Activated CD8-positive, alpha-beta T cell treated with anti-CD3 and anti-CD28 coated beads for 36 hours (primary cell): ENCODE measurements at regions not wholly inside any gene's neighbourhood (a gene's known extent, or its start where the extent isn't known, plus 50 kb on each side); places are given as distances from the start of the nearest gene placed in this dataset.

Source experiments
- ATAC-seq: fragments of 200-7000 bp; cut with Tn5 transposase; one replicate; pipeline ENCODE4 v1.10.0; 2021; ENCODE audit warnings: mild to moderate bottlenecking, moderate library complexity
- CTCF ChIA-PET: fragments of 350-600 bp; sonication (Branson Sonifier 250); formaldehyde crosslinking; loops from one replicate; lab custom pipeline; 2021; ENCODE audit warnings: antibody characterized with exemption; lab: Charles Lee
- POLR2A ChIA-PET: fragments of 350-600 bp; sonication (Branson Sonifier 250); formaldehyde crosslinking; loops from one replicate; lab custom pipeline; 2021; ENCODE audit warnings: antibody characterized with exemption; lab: Charles Lee
- DNase-seq: peaks from one replicate; pipeline ENCODE4 v3.0.0-alpha.2; 2020
- H3K27ac Mint-ChIP-seq: one replicate; pipeline ENCODE4 v1.8.0; 2021; ENCODE audit warnings: mild to moderate bottlenecking, mixed read lengths
- H3K27me3 Mint-ChIP-seq: one replicate; pipeline ENCODE4 v1.8.0; 2021; ENCODE audit warnings: mixed read lengths
- H3K36me3 Mint-ChIP-seq: one replicate; pipeline ENCODE4 v1.8.0; 2021; ENCODE audit warnings: low read depth, mixed read lengths
- H3K4me1 Mint-ChIP-seq: one replicate; pipeline ENCODE4 v1.8.0; 2021; ENCODE audit warnings: low read depth, mixed read lengths
- H3K4me3 Mint-ChIP-seq: one replicate; pipeline ENCODE4 v1.8.0; 2021; ENCODE audit warnings: mild to moderate bottlenecking, moderate library complexity, mixed read lengths
- H3K9me3 Mint-ChIP-seq: one replicate; pipeline ENCODE4 v1.8.0; 2021; ENCODE audit warnings: mixed read lengths
- intact Hi-C: fragments of 100-400 bp; cut with micrococcal nuclease; formaldehyde crosslinking; loops from one replicate; pipeline ENCODE4 v1.10.0; 2022
- TF ChIP-seq, protein P1 (sequence below): fragments of 200-600 bp; IDR thresholded peaks from one replicate; pipeline ENCODE4 v1.8.0; 2022; ENCODE audit warnings: antibody characterized with exemption, mild to moderate bottlenecking

DNA sequence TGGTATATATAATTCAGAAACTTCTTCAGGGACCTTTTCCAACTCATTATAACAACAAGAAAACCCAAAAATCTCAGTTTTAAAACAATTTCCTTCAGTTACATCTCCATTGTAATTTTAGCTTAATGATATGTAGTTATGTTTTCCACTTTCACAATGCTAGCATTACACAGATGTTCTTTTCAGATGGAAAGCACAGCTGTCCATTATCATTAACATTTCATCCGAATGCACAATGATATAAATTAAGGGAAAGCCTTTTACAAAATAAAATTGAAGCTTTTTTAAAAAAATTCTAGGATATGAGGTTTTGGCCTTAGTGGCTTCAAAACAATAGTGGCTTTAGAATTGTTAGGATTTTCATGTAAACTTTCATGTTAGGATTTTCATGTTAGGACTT, 389.2 kb downstream of the ADAM29 start:
- intact Hi-C loops: no loop called here
- Mint-ChIP-seq H3K27ac (no peak overlapping the region), H3K27me3 (no peaks in the 10 kb centered on the region), H3K36me3 (no peaks in the 10 kb centered on the region), H3K9me3 (no peaks in the 10 kb centered on the region), H3K4me3 (no peak overlapping the region), H3K4me1 (no peaks in the 10 kb centered on the region)
- ATAC-seq (no peak), DNase-seq (no peak)
- TF ChIP-seq, protein P1, sequence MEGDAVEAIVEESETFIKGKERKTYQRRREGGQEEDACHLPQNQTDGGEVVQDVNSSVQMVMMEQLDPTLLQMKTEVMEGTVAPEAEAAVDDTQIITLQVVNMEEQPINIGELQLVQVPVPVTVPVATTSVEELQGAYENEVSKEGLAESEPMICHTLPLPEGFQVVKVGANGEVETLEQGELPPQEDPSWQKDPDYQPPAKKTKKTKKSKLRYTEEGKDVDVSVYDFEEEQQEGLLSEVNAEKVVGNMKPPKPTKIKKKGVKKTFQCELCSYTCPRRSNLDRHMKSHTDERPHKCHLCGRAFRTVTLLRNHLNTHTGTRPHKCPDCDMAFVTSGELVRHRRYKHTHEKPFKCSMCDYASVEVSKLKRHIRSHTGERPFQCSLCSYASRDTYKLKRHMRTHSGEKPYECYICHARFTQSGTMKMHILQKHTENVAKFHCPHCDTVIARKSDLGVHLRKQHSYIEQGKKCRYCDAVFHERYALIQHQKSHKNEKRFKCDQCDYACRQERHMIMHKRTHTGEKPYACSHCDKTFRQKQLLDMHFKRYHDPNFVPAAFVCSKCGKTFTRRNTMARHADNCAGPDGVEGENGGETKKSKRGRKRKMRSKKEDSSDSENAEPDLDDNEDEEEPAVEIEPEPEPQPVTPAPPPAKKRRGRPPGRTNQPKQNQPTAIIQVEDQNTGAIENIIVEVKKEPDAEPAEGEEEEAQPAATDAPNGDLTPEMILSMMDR: no peak
- ChIA-PET POLR2A (no interaction called here), CTCF (no interaction called here)

DNA sequence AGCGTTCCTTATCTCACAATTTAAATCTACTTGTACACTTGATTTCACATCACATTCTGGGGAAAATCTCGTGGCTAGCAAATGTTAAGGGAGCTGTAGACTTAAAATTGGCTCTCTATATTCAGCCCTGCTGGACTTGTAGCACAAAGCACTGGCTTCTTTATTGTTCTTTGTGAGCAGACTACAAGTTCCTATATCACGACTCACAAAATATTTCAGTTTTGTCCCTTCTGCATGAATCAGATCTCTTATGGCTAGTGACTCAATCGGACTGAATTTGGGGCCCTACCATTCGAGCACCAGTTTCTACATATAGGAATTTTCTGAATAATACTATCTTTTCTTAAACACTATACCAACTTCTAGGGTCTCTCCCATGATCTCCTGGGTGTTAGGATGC, 390.1 kb downstream of the ADAM29 start:
- POLR2A ChIA-PET: no interaction called here
- intact Hi-C loops: no loop called here
- H3K27ac Mint-ChIP-seq: no peak overlapping the region
- no peak for ATAC-seq
- H3K9me3 Mint-ChIP-seq: no peaks in the 10 kb centered on the region
- no peak for DNase-seq
- H3K27me3 Mint-ChIP-seq: no peaks in the 10 kb centered on the region
- H3K4me3 Mint-ChIP-seq: no peak overlapping the region
- TF ChIP-seq, protein P1: no peak
- no peaks in the 10 kb centered on the region for H3K36me3 Mint-ChIP-seq
- H3K4me1 Mint-ChIP-seq: no peaks in the 10 kb centered on the region
- CTCF ChIA-PET: no interaction called here

DNA sequence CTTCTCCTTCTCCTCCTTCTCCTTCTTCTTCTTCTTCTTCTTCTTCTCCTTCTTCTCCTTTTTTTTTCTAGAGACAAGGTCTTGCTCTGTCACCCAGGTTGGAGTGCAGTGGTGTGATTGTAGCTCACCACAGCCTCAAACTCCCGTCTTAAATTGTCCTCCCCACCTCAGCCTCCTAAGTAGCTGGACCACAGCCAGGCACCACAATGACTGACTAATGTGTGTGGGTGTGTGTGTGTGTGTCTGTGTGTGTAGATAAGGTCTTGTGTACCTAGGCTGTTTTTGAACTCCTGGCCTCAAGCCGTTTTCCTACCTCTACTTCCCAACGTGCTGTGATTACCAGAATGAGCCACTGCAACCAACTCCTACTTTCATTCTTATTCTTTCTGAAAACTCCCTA, 390.9 kb downstream of the ADAM29 start:
- H3K9me3 Mint-ChIP-seq: no peaks in the 10 kb centered on the region
- no peaks in the 10 kb centered on the region for H3K27me3 Mint-ChIP-seq
- intact Hi-C loops: no loop called here
- ChIA-PET CTCF (no interaction called here), POLR2A (no interaction called here)
- H3K4me1 Mint-ChIP-seq: no peaks in the 10 kb centered on the region
- H3K36me3 Mint-ChIP-seq: no peaks in the 10 kb centered on the region
- H3K4me3 Mint-ChIP-seq: no peak overlapping the region
- TF ChIP-seq, protein P1: no peak
- no peak for ATAC-seq
- no peak overlapping the region for H3K27ac Mint-ChIP-seq
- no peak for DNase-seq

DNA sequence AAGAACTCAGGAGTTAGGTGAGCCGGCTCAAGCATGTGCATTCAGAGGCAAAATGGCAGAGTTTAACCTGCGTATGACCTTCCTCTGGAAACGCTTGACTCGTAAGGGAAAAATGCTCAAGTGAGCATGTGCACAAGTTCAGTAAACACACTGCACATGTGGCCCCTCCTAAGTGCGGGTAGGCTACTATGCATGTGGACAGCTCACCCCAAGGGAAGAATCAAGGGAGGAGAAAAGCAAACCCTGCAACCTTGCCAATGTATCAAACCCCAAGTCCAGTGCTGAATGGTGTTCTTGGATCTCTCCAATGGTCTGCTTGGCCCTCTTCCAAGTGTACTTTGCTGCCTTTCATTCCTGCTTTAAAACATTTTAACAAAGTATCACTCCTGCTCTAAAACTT, 407.1 kb downstream of the ADAM29 start:
- Mint-ChIP-seq H3K9me3 (no peaks in the 10 kb centered on the region), H3K27me3 (no peaks in the 10 kb centered on the region), H3K36me3 (no peaks in the 10 kb centered on the region), H3K27ac (no peak overlapping the region), H3K4me3 (no peak overlapping the region), H3K4me1 (no peaks in the 10 kb centered on the region)
- ChIA-PET CTCF (no interaction called here), POLR2A (no interaction called here)
- no peak for ATAC-seq
- TF ChIP-seq, protein P1: no peak
- no peak for DNase-seq
- intact Hi-C loops: no loop called here

DNA sequence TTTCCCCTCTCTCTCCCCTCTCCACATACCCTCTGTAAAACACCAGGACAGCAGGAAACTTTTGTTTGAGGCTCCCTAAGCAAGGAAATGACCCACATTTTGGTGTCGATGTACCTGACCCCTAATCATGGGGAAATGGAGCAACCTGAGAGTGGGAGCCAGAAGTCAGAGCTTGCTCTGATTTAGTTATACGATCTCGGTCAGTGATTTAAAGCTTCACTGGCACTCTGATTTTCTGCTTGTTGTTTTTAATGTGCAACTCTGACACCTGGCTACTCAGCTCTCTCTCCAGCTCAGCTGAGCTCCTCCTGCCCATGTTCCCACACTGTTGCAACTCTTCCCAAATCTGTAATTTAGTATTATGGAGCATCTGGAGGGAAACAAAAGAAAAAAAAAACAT, 408.6 kb downstream of the ADAM29 start:
- intact Hi-C loops: no loop called here
- ATAC-seq (no peak), DNase-seq (no peak)
- ChIA-PET POLR2A (no interaction called here), CTCF (no interaction called here)
- TF ChIP-seq, protein P1: no peak
- H3K36me3 Mint-ChIP-seq: no peaks in the 10 kb centered on the region
- no peaks in the 10 kb centered on the region for H3K27me3 Mint-ChIP-seq
- no peaks in the 10 kb centered on the region for H3K4me1 Mint-ChIP-seq
- no peak overlapping the region for H3K27ac Mint-ChIP-seq
- no peak overlapping the region for H3K4me3 Mint-ChIP-seq
- no peaks in the 10 kb centered on the region for H3K9me3 Mint-ChIP-seq
